Activated T-helper 17 cell treated with anti-CD3 and anti-CD28 coated beads, Interleukin-2, amount 50 U/mL, for 72 hours (primary cell): ENCODE measurements at regions not wholly inside any gene's neighbourhood (a gene's known extent, or its start where the extent isn't known, plus 50 kb on each side); places are given as distances from the start of the nearest gene placed in this dataset.
A peak's percentile ranks its signal among the peaks of the same experiment; 100 is the strongest.

Experiments
- ATAC-seq: fragments of 150-1000 bp; cut with Tn5 transposase; replicated peaks from 2 replicates; pipeline ENCODE4 v1.10.0; 2021; ENCODE audit warnings: mild to moderate bottlenecking, moderate library complexity
- H3K27ac Mint-ChIP-seq: one replicate; pipeline ENCODE4 v1.8.0; 2022; ENCODE audit warnings: mixed read lengths
- H3K27me3 Mint-ChIP-seq: one replicate; pipeline ENCODE4 v1.8.0; 2022; ENCODE audit warnings: mixed read lengths
- H3K36me3 Mint-ChIP-seq: one replicate; pipeline ENCODE4 v1.8.0; 2022; ENCODE audit warnings: low read depth, mild to moderate bottlenecking, mixed read lengths
- H3K4me1 Mint-ChIP-seq: one replicate; pipeline ENCODE4 v1.8.0; 2022; ENCODE audit warnings: mixed read lengths
- H3K4me3 Mint-ChIP-seq: one replicate; pipeline ENCODE4 v1.8.0; 2022; ENCODE audit warnings: mild to moderate bottlenecking, mixed read lengths
- H3K9me3 Mint-ChIP-seq: one replicate; pipeline ENCODE4 v1.8.0; 2022; ENCODE audit warnings: mixed read lengths

DNA sequence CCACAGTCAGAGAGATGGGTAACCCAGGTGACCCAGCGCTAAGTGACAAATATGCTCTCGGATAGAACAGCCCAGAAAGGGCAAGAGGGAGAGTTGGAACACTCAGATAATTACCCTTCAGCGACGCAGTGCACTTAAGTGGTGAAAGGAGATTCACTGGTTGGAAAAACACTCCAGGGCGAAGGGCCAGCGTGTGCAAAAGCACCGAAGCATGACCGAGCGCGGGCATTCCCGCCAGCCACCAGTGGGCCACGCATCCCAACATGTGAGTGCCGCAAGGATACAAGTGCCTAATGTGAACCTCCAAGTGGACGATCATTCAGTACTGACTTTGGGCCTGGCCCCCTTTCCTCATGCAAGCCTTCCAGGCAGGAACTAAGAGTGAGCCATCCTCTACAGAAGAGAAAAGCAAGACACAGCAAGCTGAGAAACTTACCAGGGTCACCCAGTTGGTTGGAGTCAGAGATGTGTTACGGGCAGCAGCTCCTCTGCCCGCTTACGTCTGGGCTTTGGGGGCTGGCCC lies 258.4 kb downstream of the C16orf95 start:
- Mint-ChIP-seq H3K27ac (no peak overlapping the region), H3K4me3 (no peak overlapping the region), H3K36me3 (no peaks in the 10 kb centered on the region), H3K27me3 (peaks cover 38% of the 10 kb centered on the region), H3K4me1 (peaks cover 7% of the 10 kb centered on the region), H3K9me3 (peaks cover 6% of the 10 kb centered on the region)
- ATAC-seq, result no peak

DNA sequence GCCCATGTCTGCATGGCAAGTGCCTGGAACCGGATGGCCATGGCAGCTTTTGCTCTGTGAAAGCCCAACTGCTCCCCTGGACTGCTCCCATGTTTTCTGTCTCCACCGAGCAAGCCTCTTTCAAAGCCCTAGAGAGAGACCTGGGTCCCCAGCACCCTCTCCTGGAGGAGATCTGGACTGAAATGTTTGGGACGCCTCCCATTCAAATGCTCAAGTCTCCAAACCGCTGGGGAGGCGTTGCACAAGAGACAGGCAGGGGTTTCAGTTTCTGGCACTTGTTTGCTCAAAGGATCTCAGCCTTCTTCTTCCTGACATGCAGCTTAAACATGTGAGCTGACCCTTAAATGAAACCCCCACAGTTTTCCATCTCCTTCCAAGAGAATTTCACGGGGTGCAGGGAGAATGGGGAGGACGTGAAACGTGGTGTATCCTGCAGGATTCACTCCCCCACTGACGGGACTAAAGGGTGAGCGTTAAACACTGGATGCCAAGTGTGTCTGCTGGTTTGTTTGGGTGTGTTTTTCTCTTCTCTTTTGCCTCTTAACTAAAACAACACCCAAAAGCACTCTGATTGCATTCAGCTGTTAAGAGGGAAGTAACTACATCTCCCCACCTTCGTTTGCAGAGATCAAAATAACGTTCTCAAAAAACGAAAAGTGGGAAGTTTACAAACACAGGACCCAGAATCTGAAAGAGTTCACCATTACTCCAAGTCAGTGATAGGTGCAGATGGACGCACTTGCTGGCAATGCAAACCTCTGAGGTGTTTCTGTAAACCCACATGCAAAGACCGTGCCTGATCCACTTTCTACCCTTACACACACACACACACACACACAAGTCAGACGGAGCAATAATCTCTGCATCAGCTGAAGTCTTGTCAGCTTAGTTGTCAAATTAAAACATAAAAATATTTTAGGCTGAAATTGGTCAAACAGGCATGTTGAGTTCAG lies 256.9 kb downstream of the C16orf95 start:
- Mint-ChIP-seq H3K4me1 (peaks cover 7% of the 10 kb centered on the region), H3K9me3 (no peaks in the 10 kb centered on the region), H3K27me3 (peaks cover 39% of the 10 kb centered on the region), H3K4me3 (no peak overlapping the region), H3K27ac (no peak overlapping the region), H3K36me3 (no peaks in the 10 kb centered on the region)
- no peak for ATAC-seq

DNA sequence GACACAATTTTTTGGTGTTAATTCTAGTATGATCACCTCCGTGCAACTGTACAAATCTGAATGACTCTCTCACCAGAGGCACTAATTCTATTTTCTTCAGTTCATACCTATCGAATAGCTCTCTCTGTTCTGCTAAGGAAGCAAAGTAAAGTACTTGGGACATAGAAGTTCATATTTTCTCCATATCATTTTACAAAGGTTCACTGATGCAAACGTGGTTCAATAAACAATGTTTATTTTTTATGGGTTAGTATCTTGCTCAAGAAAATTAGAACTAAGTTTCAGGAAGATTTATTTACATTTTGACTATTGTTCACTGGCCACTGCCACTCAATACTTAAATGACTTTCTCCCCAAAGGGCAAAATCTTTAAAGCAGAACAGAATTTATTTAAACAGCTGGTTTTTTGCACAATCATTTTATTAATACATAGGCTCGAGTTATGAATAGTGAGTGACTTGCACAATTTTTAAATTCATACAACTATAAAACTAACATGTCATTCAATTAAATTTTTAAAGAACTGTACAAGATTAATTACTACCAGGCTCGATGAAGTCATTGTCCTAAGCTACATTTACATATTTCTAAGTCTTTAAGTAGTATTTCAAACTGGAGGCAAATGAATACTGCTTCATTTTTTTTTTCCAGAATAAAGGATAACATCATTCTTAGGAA lies 255.8 kb downstream of the C16orf95 start:
- no peaks in the 10 kb centered on the region for H3K9me3 Mint-ChIP-seq
- no peak overlapping the region for H3K4me3 Mint-ChIP-seq
- H3K27ac Mint-ChIP-seq, result no peak overlapping the region
- H3K4me1 Mint-ChIP-seq, result peaks cover 7% of the 10 kb centered on the region
- H3K36me3 Mint-ChIP-seq, result no peaks in the 10 kb centered on the region
- H3K27me3 Mint-ChIP-seq, result peaks cover 47% of the 10 kb centered on the region
- no peak for ATAC-seq

DNA sequence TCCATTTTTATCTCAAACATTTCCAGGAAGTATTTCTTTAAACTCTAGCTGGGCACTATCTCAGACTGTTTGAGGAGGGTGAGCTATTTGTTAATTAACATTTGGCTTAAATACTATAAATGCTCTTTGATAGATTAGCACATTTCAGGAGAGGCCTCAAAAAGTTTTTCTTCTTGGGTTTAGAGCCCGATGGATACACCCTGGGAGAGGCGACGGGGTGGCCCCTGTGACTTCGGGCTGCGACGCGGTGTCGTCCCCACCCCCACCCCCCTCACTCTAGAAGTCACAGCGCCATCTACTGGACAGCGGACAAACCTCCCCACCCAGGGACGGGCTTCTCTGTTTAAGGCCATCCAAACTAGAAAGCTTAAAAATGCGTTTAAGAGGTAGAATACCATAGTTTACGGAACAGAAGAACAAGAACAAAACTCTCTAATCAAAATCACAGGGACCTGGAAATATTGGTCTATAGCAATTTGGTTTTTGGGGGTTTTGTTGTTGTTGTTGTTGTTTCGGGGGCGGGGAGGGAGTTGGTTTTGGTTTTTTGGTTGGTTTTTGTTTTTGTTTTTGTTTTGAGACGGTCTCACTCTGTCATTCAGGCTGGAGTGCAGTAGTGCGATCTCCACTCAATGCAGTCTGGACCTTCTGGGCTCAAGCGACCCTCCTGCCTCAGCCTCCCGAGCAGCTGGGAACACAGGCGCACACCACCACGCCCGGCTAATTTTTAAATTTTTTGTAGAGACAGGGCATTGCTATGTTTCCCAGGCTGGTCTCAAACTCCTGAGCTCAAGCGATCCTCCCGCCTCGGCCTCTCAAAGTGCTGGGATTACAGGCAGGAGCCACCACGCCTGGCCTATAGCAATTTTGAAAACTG lies 254.4 kb downstream of the C16orf95 start:
- no peak overlapping the region for H3K4me3 Mint-ChIP-seq

DNA sequence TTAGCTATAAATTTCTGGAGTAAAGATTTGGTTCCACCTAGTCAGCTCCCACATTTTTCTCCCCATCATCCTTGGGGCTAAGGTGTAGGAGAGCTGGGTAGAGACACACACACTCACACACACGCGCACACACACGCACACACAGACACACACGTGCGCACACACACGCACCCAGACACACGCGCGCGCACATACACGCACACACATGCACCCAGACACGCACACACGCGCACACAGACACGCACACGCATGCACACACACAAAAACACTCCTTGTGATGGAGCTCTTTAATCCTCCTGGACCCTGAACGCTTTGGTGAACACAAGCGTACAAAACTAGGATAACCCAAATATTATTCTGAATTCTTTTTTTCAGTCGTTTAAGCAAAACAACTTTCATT lies 253.6 kb downstream of the C16orf95 start:
- Mint-ChIP-seq H3K27ac (no peak overlapping the region), H3K36me3 (no peaks in the 10 kb centered on the region), H3K27me3 (peaks cover 47% of the 10 kb centered on the region), H3K9me3 (no peaks in the 10 kb centered on the region), H3K4me1 (peaks cover 7% of the 10 kb centered on the region), H3K4me3 (no peak overlapping the region)
- ATAC-seq, result no peak

More for the DNA sequence above, 254.4 kb downstream of the C16orf95 start:
- no peaks in the 10 kb centered on the region for H3K9me3 Mint-ChIP-seq
- H3K4me1 Mint-ChIP-seq, result peaks cover 7% of the 10 kb centered on the region
- H3K27me3 Mint-ChIP-seq, result peaks cover 50% of the 10 kb centered on the region
- H3K36me3 Mint-ChIP-seq, result no peaks in the 10 kb centered on the region
- H3K27ac Mint-ChIP-seq, result no peak overlapping the region
- peak; percentile 58 for ATAC-seq

DNA sequence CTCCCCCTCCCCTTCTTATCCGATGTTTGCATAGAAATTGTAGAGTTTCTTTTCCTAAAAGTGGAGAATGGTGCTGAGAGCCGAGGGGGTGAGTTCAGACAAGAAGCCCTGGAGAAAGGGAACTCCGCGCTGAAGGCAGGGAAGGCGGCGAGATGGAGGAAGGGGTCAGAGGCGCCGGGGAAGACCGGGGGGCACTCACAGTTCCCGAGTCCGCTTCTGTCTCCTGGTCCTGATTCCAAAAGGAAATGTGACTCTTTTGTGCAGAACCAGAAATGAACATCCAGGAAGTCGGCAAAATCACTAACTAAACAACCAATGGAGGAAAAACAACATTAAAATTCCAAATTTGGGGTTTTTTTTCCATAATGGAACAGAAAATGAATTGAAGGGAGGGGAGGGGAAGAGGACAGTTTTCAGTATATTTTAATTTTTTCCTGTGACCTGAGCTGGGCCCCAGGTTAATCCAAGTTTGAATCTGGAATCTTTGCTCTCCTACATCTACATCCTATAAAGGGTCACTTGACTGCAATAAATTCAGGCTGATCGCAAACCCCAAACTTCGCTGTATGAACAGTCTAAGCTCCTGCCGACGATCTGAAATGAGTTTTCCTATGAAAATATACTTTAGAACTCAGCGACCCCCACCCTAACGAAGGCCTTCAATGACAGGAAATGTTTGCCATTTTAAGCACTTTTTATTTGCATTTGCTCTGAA lies 252.3 kb downstream of the C16orf95 start:
- no peak overlapping the region for H3K27ac Mint-ChIP-seq
- no peaks in the 10 kb centered on the region for H3K9me3 Mint-ChIP-seq
- peaks cover 43% of the 10 kb centered on the region for H3K27me3 Mint-ChIP-seq
- no peak for ATAC-seq
- peaks cover 7% of the 10 kb centered on the region for H3K4me1 Mint-ChIP-seq
- H3K4me3 Mint-ChIP-seq, result no peak overlapping the region
- H3K36me3 Mint-ChIP-seq, result no peaks in the 10 kb centered on the region

DNA sequence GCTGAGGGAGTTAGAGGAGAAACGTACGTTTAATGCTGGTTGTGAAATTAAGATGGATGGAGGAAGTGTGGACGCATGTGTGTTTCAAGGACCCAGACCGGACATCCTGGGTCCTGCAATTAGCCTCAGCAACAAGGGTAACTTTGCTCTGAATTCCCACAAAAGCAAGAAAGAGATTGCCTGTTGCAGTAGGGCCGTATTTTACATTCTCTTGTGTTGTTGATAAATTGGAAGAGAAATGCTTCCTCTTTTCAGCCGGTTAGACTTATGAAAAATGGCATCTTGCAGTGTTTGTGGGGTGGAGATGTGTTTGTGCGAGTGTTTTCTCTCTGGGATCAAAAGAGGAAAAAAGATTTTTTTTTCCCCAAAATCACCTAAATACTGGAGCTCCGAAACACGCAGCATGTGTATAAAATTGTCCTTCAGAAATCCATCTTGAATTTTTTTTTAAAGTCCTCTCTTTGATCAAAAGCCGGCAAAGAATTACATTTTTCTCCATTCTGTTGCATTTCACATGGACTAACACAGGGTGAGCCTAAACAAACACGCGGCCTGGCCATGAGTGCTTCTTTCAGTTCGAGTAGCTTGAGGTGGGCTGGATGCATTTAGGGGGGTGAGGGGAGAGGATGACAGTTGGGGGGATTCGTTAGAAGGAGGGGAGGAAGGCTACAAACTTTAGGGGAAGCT lies 251.6 kb downstream of the C16orf95 start:
- ATAC-seq, result no peak
- no peak overlapping the region for H3K4me3 Mint-ChIP-seq
- no peaks in the 10 kb centered on the region for H3K9me3 Mint-ChIP-seq
- H3K27me3 Mint-ChIP-seq, result peaks cover 39% of the 10 kb centered on the region
- peaks cover 4% of the 10 kb centered on the region for H3K4me1 Mint-ChIP-seq
- H3K36me3 Mint-ChIP-seq, result no peaks in the 10 kb centered on the region
- no peak overlapping the region for H3K27ac Mint-ChIP-seq

DNA sequence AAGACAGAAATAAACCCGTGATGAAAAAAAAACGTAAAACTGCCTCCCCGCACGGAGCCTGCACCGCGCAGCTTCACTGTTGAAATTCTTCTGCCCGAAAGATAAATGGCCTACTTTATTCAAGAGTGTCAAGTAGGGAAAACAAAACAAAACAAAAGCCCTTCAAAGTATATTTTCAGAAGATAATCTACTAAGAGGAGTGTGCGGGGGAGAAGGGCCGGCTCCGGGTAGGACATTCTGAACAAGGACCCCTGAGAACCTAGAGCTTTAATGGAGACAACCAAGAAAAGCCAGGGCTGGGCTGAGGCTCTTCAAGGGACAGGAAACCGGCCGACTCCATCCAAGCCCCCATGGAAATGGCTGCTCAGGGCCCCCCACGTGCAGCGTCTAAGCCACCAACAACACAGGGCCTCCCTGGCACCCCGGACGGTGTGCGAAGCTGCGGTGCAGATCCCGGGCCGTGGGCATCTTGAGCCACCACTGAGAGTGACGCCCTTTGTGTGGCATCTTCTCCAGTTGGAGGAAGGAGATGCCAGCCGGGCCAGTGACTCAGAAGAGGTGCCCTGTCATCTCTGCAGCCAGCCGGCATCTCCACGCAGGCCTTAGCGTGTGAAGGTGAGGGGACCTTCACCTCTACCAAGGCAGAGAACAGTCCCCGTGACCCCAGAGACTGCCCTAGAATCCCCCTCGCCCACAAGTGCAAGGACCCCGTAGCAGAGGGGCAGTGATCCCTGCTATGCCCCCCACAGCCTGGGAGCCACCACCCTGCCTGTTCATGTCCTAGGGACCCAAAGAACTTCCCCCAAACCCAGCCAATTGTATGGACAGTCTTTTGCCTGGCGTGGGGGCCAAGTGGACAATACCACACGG lies 250.8 kb downstream of the C16orf95 start:
- no peak overlapping the region for H3K4me3 Mint-ChIP-seq
- H3K36me3 Mint-ChIP-seq, result no peaks in the 10 kb centered on the region
- ATAC-seq, result no peak
- no peak overlapping the region for H3K27ac Mint-ChIP-seq
- no peaks in the 10 kb centered on the region for H3K9me3 Mint-ChIP-seq
- H3K4me1 Mint-ChIP-seq, result no peaks in the 10 kb centered on the region
- peaks cover 31% of the 10 kb centered on the region for H3K27me3 Mint-ChIP-seq

DNA sequence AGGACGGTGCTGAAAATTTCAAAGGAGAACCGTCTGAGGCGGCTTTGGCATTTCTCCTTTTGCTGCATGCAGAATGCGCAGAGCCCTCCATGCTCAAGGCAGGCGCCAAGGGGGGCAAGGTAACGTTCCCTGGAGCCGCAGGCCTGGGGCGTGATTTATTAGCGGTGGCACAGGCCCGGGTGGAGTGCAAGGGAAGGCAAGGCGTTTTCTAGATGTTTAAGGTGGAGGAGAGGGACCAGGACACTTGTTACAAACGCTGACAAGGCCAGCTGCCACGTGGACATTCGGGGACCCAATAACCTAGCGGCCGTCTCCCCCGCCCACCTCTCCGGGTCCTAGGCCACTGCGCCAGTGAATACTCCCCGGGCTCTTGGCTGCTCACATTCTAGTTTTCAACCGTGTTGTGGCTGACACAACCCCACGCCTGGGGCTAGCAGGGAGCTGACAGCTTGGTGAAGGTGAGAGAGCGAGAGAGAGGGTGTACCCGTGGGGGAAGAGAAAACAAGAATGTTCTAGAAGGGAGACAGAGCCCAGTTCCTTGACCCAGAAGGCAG lies 250.1 kb downstream of the C16orf95 start:
- Mint-ChIP-seq H3K4me3 (no peak overlapping the region), H3K9me3 (no peaks in the 10 kb centered on the region), H3K27ac (no peak overlapping the region), H3K4me1 (no peaks in the 10 kb centered on the region), H3K27me3 (peaks cover 31% of the 10 kb centered on the region), H3K36me3 (no peaks in the 10 kb centered on the region)
- no peak for ATAC-seq

DNA sequence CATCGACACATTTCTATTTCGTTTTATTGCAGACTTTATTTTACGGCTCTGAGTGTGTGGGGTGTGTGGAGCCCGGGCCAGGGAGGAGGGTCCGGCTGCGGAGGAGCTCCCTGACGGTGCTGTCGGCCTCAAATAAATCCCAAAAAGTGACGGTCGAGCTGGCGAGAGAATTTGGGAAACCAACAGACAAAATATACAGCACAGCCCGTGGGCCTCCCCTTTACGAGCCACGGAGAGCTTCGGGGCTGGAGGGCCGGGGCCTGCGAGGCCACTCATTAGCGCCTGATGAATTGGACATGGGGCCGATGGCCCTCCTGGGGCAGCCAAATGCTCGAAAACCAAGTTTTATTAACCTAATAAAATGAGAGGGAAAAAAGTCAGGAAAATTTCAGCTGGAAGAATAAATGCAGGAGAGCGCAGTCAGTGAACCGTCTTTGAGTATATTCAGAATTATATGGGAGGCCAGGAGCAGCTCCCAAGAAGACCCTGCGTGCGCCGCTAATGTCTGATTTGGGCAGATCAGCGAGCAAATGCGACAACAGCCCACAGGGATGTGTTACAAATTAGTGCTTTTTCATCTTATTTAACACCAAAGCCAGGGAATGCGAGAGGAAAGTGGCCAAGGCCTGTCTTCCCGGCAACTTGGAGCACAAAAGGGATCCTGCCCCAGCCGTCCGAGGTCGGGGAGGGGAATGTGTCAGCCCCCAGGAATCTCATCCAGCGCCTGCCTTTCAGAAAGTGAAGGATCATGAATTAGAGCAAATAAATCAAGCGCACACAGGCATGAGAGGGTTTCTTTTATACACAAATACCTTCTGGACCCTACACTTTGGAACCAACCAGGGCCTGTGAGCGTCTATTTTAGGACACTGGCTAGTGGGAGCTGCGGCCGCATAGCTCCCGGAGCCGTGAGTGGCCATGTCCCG lies 249.1 kb downstream of the C16orf95 start:
- no peak for ATAC-seq
- Mint-ChIP-seq H3K27me3 (peaks cover 26% of the 10 kb centered on the region), H3K9me3 (no peaks in the 10 kb centered on the region), H3K4me3 (no peak overlapping the region), H3K27ac (no peak overlapping the region), H3K36me3 (no peaks in the 10 kb centered on the region), H3K4me1 (no peaks in the 10 kb centered on the region)

DNA sequence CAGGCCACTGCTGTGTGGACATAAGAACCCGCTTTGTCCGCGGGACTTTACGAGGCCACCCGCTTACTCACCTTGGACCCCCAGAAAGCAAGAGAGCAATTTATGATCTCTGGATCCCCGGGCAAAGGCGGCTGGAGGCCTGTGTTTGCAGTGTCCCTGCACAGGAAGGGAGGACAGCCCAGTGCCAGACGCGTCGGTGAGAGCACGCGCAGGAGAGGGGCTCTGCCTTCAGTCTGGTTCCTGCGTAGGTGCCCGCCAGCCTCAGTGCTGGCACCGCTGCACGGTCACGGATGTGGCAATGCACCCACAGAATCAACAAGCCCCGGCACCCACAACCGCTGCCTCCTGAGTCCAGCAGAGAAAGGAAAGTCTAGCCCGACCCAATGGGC lies 248.4 kb downstream of the C16orf95 start:
- Mint-ChIP-seq H3K4me1 (no peaks in the 10 kb centered on the region), H3K9me3 (no peaks in the 10 kb centered on the region), H3K4me3 (no peak overlapping the region), H3K27ac (no peak overlapping the region), H3K27me3 (peaks cover 23% of the 10 kb centered on the region), H3K36me3 (no peaks in the 10 kb centered on the region)
- ATAC-seq, result no peak

DNA sequence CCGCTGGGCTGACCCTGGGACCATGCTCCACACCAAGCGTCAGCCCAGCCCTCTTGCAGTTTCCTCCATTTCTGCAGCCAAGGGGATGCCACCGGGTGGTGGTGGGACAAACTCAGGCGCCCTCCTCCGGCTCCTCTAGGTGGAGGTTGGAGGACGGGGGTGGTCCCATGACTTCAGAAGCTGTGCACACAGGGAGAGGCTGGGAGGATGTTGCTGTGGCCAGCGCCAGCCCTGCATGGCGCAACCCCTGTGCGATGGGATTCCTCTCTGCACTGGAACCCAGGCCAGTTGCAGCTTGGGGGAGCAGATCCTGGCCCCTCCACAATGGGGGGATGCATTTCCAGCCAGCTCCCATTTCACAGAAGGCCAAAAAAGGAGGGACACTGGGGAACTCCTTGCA lies 246.5 kb downstream of the C16orf95 start:
- peaks cover 8% of the 10 kb centered on the region for H3K27me3 Mint-ChIP-seq
- H3K4me3 Mint-ChIP-seq, result no peak overlapping the region
- H3K9me3 Mint-ChIP-seq, result no peaks in the 10 kb centered on the region
- no peaks in the 10 kb centered on the region for H3K4me1 Mint-ChIP-seq
- no peak overlapping the region for H3K27ac Mint-ChIP-seq
- no peak for ATAC-seq
- H3K36me3 Mint-ChIP-seq, result no peaks in the 10 kb centered on the region
